ENCODE measurements at regions not wholly inside any gene's neighbourhood (a gene's known extent, or its start where the extent isn't known, plus 50 kb on each side); places are given as distances from the start of the nearest gene placed in this dataset.
"Not testable (repeated sequence)": the region's sequence is repeated elsewhere in the genome, so short reads cannot be mapped to it uniquely, and the experiment has no call there.

GRCh38 chr9:134570711-134571325, 70.8 kb upstream of the COL5A1 start:
- DNase-seq (ENCODE audit: low read depth): no peak
- TF ChIP-seq CTCF (IDR thresholded peaks at IDR 0.05; ENCODE audit: low read depth, low read length, missing control alignments): no peak
- in situ Hi-C loops (cut with HindIII; ENCODE audit: low sequenced_read_pairs): no loop called here
- H3K4me3 ChIP-seq (ENCODE audit: low read depth, low read length): no peak overlapping the region

DNA sequence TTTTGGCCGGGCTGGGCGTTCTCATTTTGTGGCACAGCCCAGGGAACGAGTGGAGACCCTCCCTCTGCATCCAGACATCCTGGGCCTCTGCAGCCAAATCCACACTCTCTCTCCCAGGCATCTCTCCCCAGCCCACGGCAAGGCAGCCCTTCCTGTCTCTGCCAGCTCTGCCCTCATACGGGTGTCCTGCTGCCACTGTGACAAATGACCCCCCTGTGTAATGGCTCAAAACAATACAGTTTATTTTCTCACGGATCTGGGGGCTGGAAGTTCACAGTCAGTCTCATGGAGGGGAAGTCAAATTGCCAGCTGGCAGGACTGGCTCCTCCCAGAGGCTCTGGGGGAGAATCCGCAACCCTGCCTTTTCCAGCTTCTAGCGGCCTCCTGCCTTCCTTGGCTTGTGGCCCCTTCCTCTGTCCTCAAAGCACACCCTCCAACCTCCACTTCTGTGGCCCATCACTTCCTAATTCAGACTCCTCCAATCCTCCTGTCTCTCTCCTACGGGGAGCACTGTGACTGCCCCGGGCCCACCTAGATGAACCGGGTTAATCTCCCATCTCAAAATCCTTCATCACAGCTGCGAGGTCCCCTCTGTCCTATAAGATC, 70.2 kb upstream of the COL5A1 start:
- DNase-seq (ENCODE audit: low read depth): no peak
- H3K4me3 ChIP-seq (ENCODE audit: low read depth, low read length): no peak overlapping the region

DNA sequence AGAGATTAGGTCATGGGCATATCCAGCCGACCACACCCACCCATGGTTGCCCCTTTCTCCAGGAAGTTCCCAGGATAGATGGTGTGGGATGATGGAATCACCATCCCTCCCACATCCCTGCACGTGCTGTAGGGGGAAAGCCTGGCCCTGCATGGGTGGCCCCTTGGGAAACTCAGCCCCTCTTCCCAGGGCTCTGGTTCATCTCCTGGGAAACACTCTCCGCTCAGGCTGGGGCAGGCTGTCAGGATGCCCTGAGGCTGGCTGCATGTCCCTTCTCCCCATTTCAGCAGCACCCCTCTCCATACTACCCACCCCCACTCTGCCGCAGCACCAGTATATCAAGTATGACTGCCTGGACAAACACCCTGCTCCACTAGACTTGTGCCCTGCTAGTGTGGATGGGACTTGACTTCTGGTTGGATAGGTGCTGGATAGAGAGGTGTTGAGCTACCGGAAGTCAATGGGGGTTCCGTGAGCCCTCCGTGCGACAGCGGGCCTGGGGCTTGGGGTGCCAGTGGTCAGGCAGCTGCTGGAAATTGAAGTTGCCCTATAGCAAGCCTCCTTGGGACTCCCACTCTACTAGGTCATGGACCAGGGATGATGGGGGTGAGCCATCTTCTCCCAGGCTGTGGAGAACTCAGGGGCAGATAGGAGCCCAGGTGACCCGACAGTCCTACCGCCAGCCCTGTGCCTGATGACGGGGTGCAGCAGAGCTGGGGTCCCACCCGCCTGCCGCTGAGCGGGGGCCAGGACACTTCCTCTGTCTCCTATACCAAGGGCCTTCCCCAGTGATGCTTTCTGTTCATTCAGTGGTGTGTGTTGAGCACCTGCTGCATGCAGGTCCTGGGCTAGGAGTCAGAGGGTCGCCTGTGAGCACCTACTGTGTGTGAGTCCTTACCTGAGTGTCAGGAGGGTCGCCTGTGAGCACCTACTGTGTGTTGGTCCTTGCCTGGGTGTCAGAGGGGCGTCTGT, 69.4 kb upstream of the COL5A1 start:
- no peak overlapping the region for H3K4me3 ChIP-seq (ENCODE audit: low read depth, low read length)
- no peak for TF ChIP-seq CTCF (IDR thresholded peaks at IDR 0.05; ENCODE audit: low read depth, low read length, missing control alignments)
- in situ Hi-C loops (cut with HindIII; ENCODE audit: low sequenced_read_pairs): no loop called here
- no peak for DNase-seq (ENCODE audit: low read depth)

More for the DNA sequence above, 70.2 kb upstream of the COL5A1 start:
- TF ChIP-seq CTCF (IDR thresholded peaks at IDR 0.05; ENCODE audit: low read depth, low read length, missing control alignments): no peak
- in situ Hi-C loops (cut with HindIII; ENCODE audit: low sequenced_read_pairs): no loop called here

DNA sequence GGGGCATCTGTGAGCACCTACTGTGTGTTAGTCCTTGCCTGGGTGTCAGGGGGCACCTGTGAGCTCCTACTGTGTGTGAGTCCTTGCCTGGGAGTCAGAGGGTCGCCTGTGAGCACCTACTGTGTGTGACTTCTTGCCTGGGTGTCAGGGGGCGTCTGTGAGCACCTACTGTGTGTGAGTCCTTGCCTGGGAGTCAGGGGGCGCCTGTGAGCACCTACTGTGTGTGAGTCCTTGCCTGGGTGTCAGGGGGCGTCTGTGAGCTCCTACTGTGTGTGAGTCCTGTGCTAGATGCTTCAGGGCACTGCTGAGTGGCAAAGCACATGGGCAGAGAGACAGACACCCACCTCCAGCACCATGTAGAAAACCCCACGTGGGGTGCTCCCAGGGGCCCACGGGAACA, 66.9 kb upstream of the COL5A1 start:
- in situ Hi-C loops (cut with HindIII; ENCODE audit: low sequenced_read_pairs); H3K4me3 ChIP-seq (ENCODE audit: low read depth, low read length); DNase-seq (ENCODE audit: low read depth): not testable (repeated sequence)

GRCh38 chr9:134575103-134575900, 66.3 kb upstream of the COL5A1 start:
- no peak for DNase-seq (ENCODE audit: low read depth)
- H3K4me3 ChIP-seq (ENCODE audit: low read depth, low read length): no peak overlapping the region
- no peak for TF ChIP-seq CTCF (IDR thresholded peaks at IDR 0.05; ENCODE audit: low read depth, low read length, missing control alignments)
- in situ Hi-C loops (cut with HindIII; ENCODE audit: low sequenced_read_pairs): no loop called here

- DNase-seq (ENCODE audit: low read depth): no peak
- TF ChIP-seq CTCF (IDR thresholded peaks at IDR 0.05; ENCODE audit: low read depth, low read length, missing control alignments): no peak
- no peak overlapping the region for H3K4me3 ChIP-seq (ENCODE audit: low read depth, low read length)
- in situ Hi-C loops (cut with HindIII; ENCODE audit: low sequenced_read_pairs): no loop called here
These were observed 65.8 kb upstream of the COL5A1 start for GRCh38 chr9:134575901-134576176.

Data from astrocyte of the cerebellum (primary cell).